ENCODE measurements at regions not wholly inside any gene's neighbourhood (a gene's known extent, or its start where the extent isn't known, plus 50 kb on each side); places are given as distances from the start of the nearest gene placed in this dataset.

GRCh38 chr7:18330548-18330947 lies 165.0 kb upstream of the HDAC9 start (continued):
- TF ChIP-seq ZNF274 (IDR thresholded peaks at IDR 0.05; ENCODE audit: low read length) (no peak), ZNF274 (tag by site-specific recombination; IDR thresholded peaks at IDR 0.05; ENCODE audit: borderline replicate concordance) (no peak), ZNF707 (tag by site-specific recombination; IDR thresholded peaks at IDR 0.05) (no peak), EGR2 (tag by site-specific recombination; IDR thresholded peaks at IDR 0.05; ENCODE audit: low read depth) (no peak)

GRCh38 chr7:18336626-18337025 lies 158.9 kb upstream of the HDAC9 start:
- no peak overlapping the region for H3K27ac ChIP-seq (ENCODE audit: extremely low read depth, low read depth, low read length)
- H3K4me3 ChIP-seq (ENCODE audit: low read depth, low read length): no peak overlapping the region
- no peaks in the 10 kb centered on the region for H3K36me3 ChIP-seq (ENCODE audit: control insufficient read depth in 2 of 2, insufficient read depth in 1 of 2, low read length in 2 of 2)
- H3K9me3 ChIP-seq (ENCODE audit: control insufficient read depth, insufficient read depth, low read depth, low read length): no peaks in the 10 kb centered on the region
- POLR2A ChIA-PET: no interaction called here
- no peak for TF ChIP-seq KLF10 (tag by site-specific recombination; IDR thresholded peaks at IDR 0.05)
- no peak for TF ChIP-seq ZXDB (tag by site-specific recombination; IDR thresholded peaks at IDR 0.05)
- TF ChIP-seq ZBTB26 (tag by site-specific recombination; optimal IDR thresholded peaks at IDR 0.05): no peak
- CTCF ChIA-PET: interaction anchor here (0.6 kb wide), 1 partner anchor 513 kb away, joined by 3 read pairs; no protein-coding TSS in a partner anchor
- no peaks in the 10 kb centered on the region for H3K4me1 ChIP-seq (ENCODE audit: control insufficient read depth, insufficient read depth, low read length)

GRCh38 chr7:18337048-18337809 lies 158.3 kb upstream of the HDAC9 start:
- H3K4me3 ChIP-seq (ENCODE audit: low read depth, low read length): no peak overlapping the region
- H3K27ac ChIP-seq (ENCODE audit: extremely low read depth, low read depth, low read length): no peak overlapping the region
- no peaks in the 10 kb centered on the region for H3K9me3 ChIP-seq (ENCODE audit: control insufficient read depth, insufficient read depth, low read depth, low read length)
- CTCF ChIA-PET: interaction anchor here (0.6 to 0.7 kb wide), 2 partner anchors 514 to 1448 kb away, joined by 3 read pairs; no protein-coding TSS in a partner anchor
- no peaks in the 10 kb centered on the region for H3K4me1 ChIP-seq (ENCODE audit: control insufficient read depth, insufficient read depth, low read length)
- POLR2A ChIA-PET: no interaction called here
- H3K36me3 ChIP-seq (ENCODE audit: control insufficient read depth in 2 of 2, insufficient read depth in 1 of 2, low read length in 2 of 2): no peaks in the 10 kb centered on the region
- TF ChIP-seq ZNF692 (tag by site-specific recombination; IDR thresholded peaks at IDR 0.05) (no peak), SALL2 (tag by site-specific recombination; IDR thresholded peaks at IDR 0.05; ENCODE audit: borderline replicate concordance) (no peak), ZNF561 (tag by site-specific recombination; IDR thresholded peaks at IDR 0.05; ENCODE audit: borderline replicate concordance) (no peak), ZNF16 (tag by site-specific recombination; IDR thresholded peaks at IDR 0.05; ENCODE audit: low read depth) (no peak), ZNF292 (tag by site-specific recombination; IDR thresholded peaks at IDR 0.05; ENCODE audit: borderline replicate concordance, low read depth) (no peak), ZNF174 (tag by site-specific recombination; IDR thresholded peaks at IDR 0.05) (no peak), ZNF549 (tag by site-specific recombination; IDR thresholded peaks at IDR 0.05) (no peak), ZNF324 (tag by site-specific recombination; IDR thresholded peaks at IDR 0.05) (no peak), ZNF596 (tag by site-specific recombination; IDR thresholded peaks at IDR 0.05) (no peak), TRIM28 (IDR thresholded peaks at IDR 0.05; ENCODE audit: borderline replicate concordance, low read length) (no peak), ZNF664 (tag by site-specific recombination; IDR thresholded peaks at IDR 0.05) (no peak), ZNF639 (tag by site-specific recombination; IDR thresholded peaks at IDR 0.05) (no peak), ATF2 (tag by site-specific recombination; IDR thresholded peaks at IDR 0.05; ENCODE audit: low read depth) (no peak), ZBTB49 (tag by site-specific recombination; IDR thresholded peaks at IDR 0.05; ENCODE audit: low read depth) (no peak)
